Right renal cortex interstitium (tissue), 3 donors: ENCODE measurements at regions not wholly inside any gene's neighbourhood (a gene's known extent, or its start where the extent isn't known, plus 50 kb on each side); places are given as distances from the start of the nearest gene placed in this dataset.

ENCODE experiments used
- DNase-seq, 3 donors: peaks; one replicate each; pipeline ENCODE4 v3.0.0-alpha.2; 2013; ENCODE audit warnings: low read depth in 3 of 3, low spot score in 2 of 3

- DNase-seq, result no peak
Measured at GRCh38 chr18:73966954-73967353, 180.7 kb downstream of the FBXO15 start.

GRCh38 chr18:73962256-73962655 is 185.4 kb downstream of the FBXO15 start:
- DNase-seq, result no peak

GRCh38 chr18:73961804-73962203 is 185.8 kb downstream of the FBXO15 start:
- DNase-seq, result no peak

- DNase-seq, result no peak
Measured at GRCh38 chr18:73959352-73959751, 188.3 kb downstream of the FBXO15 start.

GRCh38 chr18:73954268-73954667 is 193.4 kb downstream of the FBXO15 start:
- DNase-seq, result no peak

GRCh38 chr18:73952296-73952946 is 195.2 kb downstream of the FBXO15 start:
- DNase-seq, result no peak

- no peak for DNase-seq
Measured at GRCh38 chr18:73950116-73950700, 197.4 kb downstream of the FBXO15 start.

GRCh38 chr18:73948497-73948896 is 199.1 kb downstream of the FBXO15 start:
- DNase-seq, result no peak

GRCh38 chr18:73948084-73948483 is 199.6 kb downstream of the FBXO15 start:
- DNase-seq, result no peak

GRCh38 chr18:73947180-73947921 is 200.3 kb downstream of the FBXO15 start:
- DNase-seq, result no peak

GRCh38 chr18:73945130-73945792 is 202.4 kb downstream of the FBXO15 start:
- DNase-seq, result no peak

- DNase-seq, result no peak
Measured at GRCh38 chr18:73944715-73945114, 202.9 kb downstream of the FBXO15 start.

- DNase-seq, result no peak
Measured at GRCh38 chr18:73943763-73944162, 203.9 kb downstream of the FBXO15 start.

GRCh38 chr18:73942956-73943355 is 204.7 kb downstream of the FBXO15 start:
- no peak for DNase-seq

GRCh38 chr18:73942081-73942625 is 205.5 kb downstream of the FBXO15 start:
- no peak for DNase-seq

- no peak for DNase-seq
Measured at GRCh38 chr18:73940721-73941120, 206.9 kb downstream of the FBXO15 start.

GRCh38 chr18:73939391-73939790 is 208.2 kb downstream of the FBXO15 start:
- no peak for DNase-seq

- no peak for DNase-seq
Measured at GRCh38 chr18:73933685-73934084, 213.9 kb downstream of the FBXO15 start.

- no peak for DNase-seq
Measured at GRCh38 chr18:73932976-73933375, 214.7 kb downstream of the FBXO15 start.

GRCh38 chr18:73927496-73927895 is 220.1 kb downstream of the FBXO15 start:
- DNase-seq, result no peak

GRCh38 chr18:73924836-73925235 is 222.8 kb downstream of the FBXO15 start:
- no peak for DNase-seq
